ENCODE measurements at regions not wholly inside any gene's neighbourhood (a gene's known extent, or its start where the extent isn't known, plus 50 kb on each side); places are given as distances from the start of the nearest gene placed in this dataset.

DNA sequence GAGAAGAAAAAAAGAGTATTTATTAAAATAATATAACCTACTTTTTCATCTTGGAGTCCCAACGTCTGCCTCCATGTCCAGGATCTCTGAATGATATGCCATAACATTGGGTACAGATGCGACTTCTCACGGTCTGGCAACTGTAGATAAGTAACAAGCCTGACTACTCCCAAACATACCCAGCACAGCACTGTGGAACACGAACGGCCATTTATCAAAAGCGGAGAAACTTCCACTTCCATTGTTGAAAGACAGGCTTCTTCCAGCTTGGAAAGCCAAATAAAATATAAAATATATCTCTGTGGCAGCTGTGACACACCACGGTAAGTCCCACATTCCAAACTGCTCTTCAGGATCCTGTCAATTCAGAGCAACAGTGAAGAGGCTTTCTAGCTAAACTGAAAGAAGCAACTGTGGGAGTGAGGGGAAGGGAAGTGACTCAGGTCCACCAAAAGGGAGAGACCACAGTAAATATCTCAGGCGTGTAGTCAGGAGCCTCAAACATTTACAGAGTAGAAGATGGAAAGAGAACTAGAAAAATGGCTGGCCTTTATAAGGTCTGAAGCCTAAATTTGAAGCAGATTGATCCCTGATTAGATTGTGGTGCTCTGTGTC lies 331.7 kb downstream of the LIG4 start:
- Histone ChIP-seq H3K36me3 (ENCODE audit: control insufficient read depth in 2 of 2, insufficient read depth in 2 of 2, low read length in 2 of 2) (no peaks in the 10 kb centered on the region), H3K9ac (ENCODE audit: low read length in 2 of 2) (no peak overlapping the region), H3K27me3 (ENCODE audit: control insufficient read depth in 1 of 2, insufficient read depth in 2 of 2, low read length in 2 of 2) (no peaks in the 10 kb centered on the region), H3K4me1 (ENCODE audit: control insufficient read depth, insufficient read depth, low read length) (no peaks in the 10 kb centered on the region), H3K4me3 (ENCODE audit: low read length in 2 of 2) (no peak overlapping the region), H3K27ac (ENCODE audit: low read length) (no peak overlapping the region), H3K9me3 (ENCODE audit: control insufficient read depth in 2 of 2, low read length in 2 of 2) (no peaks in the 10 kb centered on the region)

DNA sequence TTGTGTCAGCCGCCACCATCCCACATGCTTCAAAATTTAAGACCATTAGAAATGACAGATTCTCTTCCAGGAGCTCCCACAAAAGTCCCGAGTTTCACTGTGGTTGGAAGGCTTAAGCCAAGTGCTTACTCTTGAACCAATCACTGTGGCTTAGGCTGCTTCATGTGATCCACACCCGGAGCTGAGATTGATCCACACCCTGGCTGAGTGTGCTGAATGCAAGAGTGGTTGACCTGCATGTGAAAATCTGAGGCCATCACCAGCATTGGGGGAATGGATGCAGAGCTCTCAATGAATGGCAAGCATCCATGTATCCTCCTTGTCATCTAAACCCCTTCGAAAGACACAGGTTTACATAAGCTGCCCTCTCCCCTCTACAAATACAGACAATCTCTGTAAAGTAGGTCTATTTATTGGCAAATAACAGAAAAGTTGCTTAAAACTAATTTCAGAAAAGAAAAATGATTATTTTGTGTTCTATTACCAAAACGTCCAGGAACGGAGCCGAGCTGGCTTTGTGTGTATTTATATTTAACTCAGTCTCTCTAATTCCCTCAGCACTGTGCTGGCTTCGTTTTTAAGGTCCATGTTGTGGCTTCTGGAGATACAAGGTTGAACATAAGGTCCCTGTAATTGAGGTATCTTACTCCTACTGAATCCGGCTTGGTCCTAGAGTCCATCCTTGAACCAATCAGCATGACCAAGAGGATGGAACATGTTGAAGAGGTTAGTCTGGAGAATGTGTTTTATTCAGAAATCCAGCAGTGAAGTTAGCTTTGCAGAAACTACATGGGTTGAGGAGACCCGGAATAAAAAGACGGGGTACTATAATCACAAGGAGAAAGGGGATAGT lies 332.4 kb downstream of the LIG4 start:
- Histone ChIP-seq H3K4me1 (ENCODE audit: control insufficient read depth, insufficient read depth, low read length) (no peaks in the 10 kb centered on the region), H3K4me3 (ENCODE audit: low read length in 2 of 2) (no peak overlapping the region), H3K27me3 (ENCODE audit: control insufficient read depth in 1 of 2, insufficient read depth in 2 of 2, low read length in 2 of 2) (no peaks in the 10 kb centered on the region), H3K36me3 (ENCODE audit: control insufficient read depth in 2 of 2, insufficient read depth in 2 of 2, low read length in 2 of 2) (no peaks in the 10 kb centered on the region), H3K9me3 (ENCODE audit: control insufficient read depth in 2 of 2, low read length in 2 of 2) (no peaks in the 10 kb centered on the region), H3K27ac (ENCODE audit: low read length) (no peak overlapping the region), H3K9ac (ENCODE audit: low read length in 2 of 2) (no peak overlapping the region)

DNA sequence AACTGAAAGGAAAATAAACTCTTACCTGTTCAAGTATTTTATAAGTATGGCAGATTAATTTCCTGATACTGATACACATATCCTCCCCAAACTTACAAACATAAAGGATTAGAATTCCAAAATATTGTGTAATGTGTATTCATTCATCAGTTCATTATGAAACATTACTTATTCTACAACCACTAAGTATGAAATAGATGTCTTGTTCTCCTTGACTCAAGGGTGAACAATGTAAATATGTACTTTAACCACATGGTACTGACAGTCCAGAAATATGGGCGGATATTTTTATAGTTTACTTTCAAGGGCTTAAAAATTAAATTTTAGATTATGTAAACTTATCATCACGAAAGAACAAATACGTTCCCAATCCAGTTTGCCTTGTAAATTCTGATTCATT lies 334.0 kb downstream of the LIG4 start:
- Histone ChIP-seq H3K9ac (ENCODE audit: low read length in 2 of 2) (no peak overlapping the region), H3K4me3 (ENCODE audit: low read length in 2 of 2) (no peak overlapping the region), H3K4me1 (ENCODE audit: control insufficient read depth, insufficient read depth, low read length) (no peaks in the 10 kb centered on the region), H3K36me3 (ENCODE audit: control insufficient read depth in 2 of 2, insufficient read depth in 2 of 2, low read length in 2 of 2) (no peaks in the 10 kb centered on the region), H3K9me3 (ENCODE audit: control insufficient read depth in 2 of 2, low read length in 2 of 2) (no peaks in the 10 kb centered on the region), H3K27me3 (ENCODE audit: control insufficient read depth in 1 of 2, insufficient read depth in 2 of 2, low read length in 2 of 2) (no peaks in the 10 kb centered on the region), H3K27ac (ENCODE audit: low read length) (no peak overlapping the region)

GRCh38 chr13:107874456-107874855 lies 340.9 kb downstream of the LIG4 start:
- H3K27me3 ChIP-seq (ENCODE audit: control insufficient read depth in 1 of 2, insufficient read depth in 2 of 2, low read length in 2 of 2) = peaks cover 0 to 6% of the 10 kb centered on the region in 2 donors
- H3K9me3 ChIP-seq (ENCODE audit: control insufficient read depth in 2 of 2, low read length in 2 of 2) = no peaks in the 10 kb centered on the region
- H3K9ac ChIP-seq (ENCODE audit: low read length in 2 of 2) = no peak overlapping the region
- no peak overlapping the region for H3K27ac ChIP-seq (ENCODE audit: low read length)
- no peaks in the 10 kb centered on the region for H3K4me1 ChIP-seq (ENCODE audit: control insufficient read depth, insufficient read depth, low read length)
- no peaks in the 10 kb centered on the region for H3K36me3 ChIP-seq (ENCODE audit: control insufficient read depth in 2 of 2, insufficient read depth in 2 of 2, low read length in 2 of 2)
- H3K4me3 ChIP-seq (ENCODE audit: low read length in 2 of 2) = no peak overlapping the region

DNA sequence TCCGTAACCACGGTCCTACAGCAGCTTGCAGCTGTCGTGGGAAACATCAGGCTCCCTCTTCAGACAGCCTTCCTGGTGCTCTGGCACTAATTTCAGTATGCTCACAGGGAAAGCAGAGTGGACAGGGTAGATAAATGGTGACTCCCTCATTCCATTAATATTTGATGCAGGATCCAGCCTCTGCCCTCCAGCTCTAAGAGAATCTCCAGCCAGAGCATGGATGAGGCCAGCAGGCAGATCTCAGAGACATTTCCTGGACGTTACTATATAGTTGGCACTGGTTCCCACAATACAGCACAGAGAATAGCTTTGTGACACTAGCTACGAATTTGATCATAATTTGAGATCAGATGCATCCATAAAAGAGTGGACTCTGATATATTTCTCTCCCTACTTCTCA lies 341.4 kb downstream of the LIG4 start:
- no peaks in the 10 kb centered on the region for H3K9me3 ChIP-seq (ENCODE audit: control insufficient read depth in 2 of 2, low read length in 2 of 2)
- no peak overlapping the region for H3K4me3 ChIP-seq (ENCODE audit: low read length in 2 of 2)
- no peaks in the 10 kb centered on the region for H3K36me3 ChIP-seq (ENCODE audit: control insufficient read depth in 2 of 2, insufficient read depth in 2 of 2, low read length in 2 of 2)
- peaks cover 0 to 9% of the 10 kb centered on the region in 2 donors for H3K27me3 ChIP-seq (ENCODE audit: control insufficient read depth in 1 of 2, insufficient read depth in 2 of 2, low read length in 2 of 2)
- H3K9ac ChIP-seq (ENCODE audit: low read length in 2 of 2) = no peak overlapping the region
- no peaks in the 10 kb centered on the region for H3K4me1 ChIP-seq (ENCODE audit: control insufficient read depth, insufficient read depth, low read length)
- no peak overlapping the region for H3K27ac ChIP-seq (ENCODE audit: low read length)

- Histone ChIP-seq H3K4me3 (ENCODE audit: low read length in 2 of 2) (no peak overlapping the region), H3K27me3 (ENCODE audit: control insufficient read depth in 1 of 2, insufficient read depth in 2 of 2, low read length in 2 of 2) (peaks cover 10 to 38% of the 10 kb centered on the region in 2 donors), H3K9ac (ENCODE audit: low read length in 2 of 2) (no peak overlapping the region), H3K4me1 (ENCODE audit: control insufficient read depth, insufficient read depth, low read length) (peaks cover 12% of the 10 kb centered on the region), H3K9me3 (ENCODE audit: control insufficient read depth in 2 of 2, low read length in 2 of 2) (no peaks in the 10 kb centered on the region), H3K27ac (ENCODE audit: low read length) (no peak overlapping the region), H3K36me3 (ENCODE audit: control insufficient read depth in 2 of 2, insufficient read depth in 2 of 2, low read length in 2 of 2) (no peaks in the 10 kb centered on the region)
Observed at GRCh38 chr13:107870400-107870799, 344.9 kb downstream of the LIG4 start.

GRCh38 chr13:107867701-107868661 lies 347.4 kb downstream of the LIG4 start:
- Histone ChIP-seq H3K36me3 (ENCODE audit: control insufficient read depth in 2 of 2, insufficient read depth in 2 of 2, low read length in 2 of 2) (no peaks in the 10 kb centered on the region), H3K27ac (ENCODE audit: low read length) (no peak overlapping the region), H3K27me3 (ENCODE audit: control insufficient read depth in 1 of 2, insufficient read depth in 2 of 2, low read length in 2 of 2) (peaks cover 13 to 43% of the 10 kb centered on the region in 2 donors), H3K4me3 (ENCODE audit: low read length in 2 of 2) (peak overlapping the region; percentile 56 to 62), H3K4me1 (ENCODE audit: control insufficient read depth, insufficient read depth, low read length) (peaks cover 12% of the 10 kb centered on the region), H3K9ac (ENCODE audit: low read length in 2 of 2) (no peak overlapping the region), H3K9me3 (ENCODE audit: control insufficient read depth in 2 of 2, low read length in 2 of 2) (no peaks in the 10 kb centered on the region)

GRCh38 chr13:107866941-107867623 lies 348.3 kb downstream of the LIG4 start:
- Histone ChIP-seq H3K36me3 (ENCODE audit: control insufficient read depth in 2 of 2, insufficient read depth in 2 of 2, low read length in 2 of 2) (no peaks in the 10 kb centered on the region), H3K9me3 (ENCODE audit: control insufficient read depth in 2 of 2, low read length in 2 of 2) (no peaks in the 10 kb centered on the region), H3K4me3 (ENCODE audit: low read length in 2 of 2) (peak overlapping the region; percentile 50 to 59), H3K4me1 (ENCODE audit: control insufficient read depth, insufficient read depth, low read length) (peaks cover 12% of the 10 kb centered on the region), H3K27me3 (ENCODE audit: control insufficient read depth in 1 of 2, insufficient read depth in 2 of 2, low read length in 2 of 2) (peaks cover 13 to 43% of the 10 kb centered on the region in 2 donors), H3K27ac (ENCODE audit: low read length) (no peak overlapping the region), H3K9ac (ENCODE audit: low read length in 2 of 2) (no peak overlapping the region)

DNA sequence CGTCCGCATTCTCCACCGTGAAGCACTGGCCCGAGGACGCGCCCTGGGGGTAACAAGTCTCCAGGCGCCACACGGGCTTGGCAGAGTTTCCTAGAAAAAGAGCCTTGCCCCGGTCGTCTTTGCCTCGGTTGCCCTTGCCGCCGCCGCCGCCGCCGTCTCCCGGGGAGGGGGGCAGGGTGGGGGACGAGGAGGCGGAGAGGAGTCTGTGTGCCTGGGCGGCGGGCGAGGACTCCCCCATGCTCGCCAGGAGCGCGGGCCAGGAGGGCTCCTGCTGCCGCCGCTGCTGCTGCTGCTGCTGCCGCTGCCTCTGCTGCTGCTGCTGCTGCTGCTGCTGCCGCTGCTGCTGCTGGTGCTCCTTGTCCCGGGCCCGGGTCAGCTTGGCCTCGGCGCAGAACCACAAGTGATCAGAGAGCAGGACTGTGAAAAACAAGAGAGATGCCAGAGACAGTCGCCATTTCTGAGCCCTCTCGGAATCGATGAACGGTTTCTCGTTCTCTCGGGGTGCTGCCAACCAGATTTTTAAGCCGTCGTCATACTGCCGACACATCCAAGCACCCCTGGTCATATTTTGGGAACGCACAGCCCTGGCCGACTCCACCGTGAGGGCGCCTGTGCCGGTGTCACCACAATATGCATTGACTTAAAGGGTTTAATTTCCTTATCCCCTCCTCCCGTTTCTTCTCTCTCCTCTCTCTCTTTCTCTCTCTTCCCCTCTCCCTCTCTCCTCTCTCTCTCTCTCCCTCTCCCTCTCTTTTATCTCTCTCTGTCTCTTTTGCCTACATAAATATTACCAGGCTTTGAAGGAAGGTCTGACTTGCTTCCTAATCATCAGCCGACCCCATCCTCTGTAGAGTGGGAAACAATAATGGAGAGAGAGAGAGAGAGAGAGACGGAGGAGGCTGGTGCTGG lies 349.1 kb downstream of the LIG4 start:
- Histone ChIP-seq H3K27ac (ENCODE audit: low read length) (no peak overlapping the region), H3K9me3 (ENCODE audit: control insufficient read depth in 2 of 2, low read length in 2 of 2) (no peaks in the 10 kb centered on the region), H3K36me3 (ENCODE audit: control insufficient read depth in 2 of 2, insufficient read depth in 2 of 2, low read length in 2 of 2) (no peaks in the 10 kb centered on the region), H3K9ac (ENCODE audit: low read length in 2 of 2) (no peak overlapping the region), H3K4me1 (ENCODE audit: control insufficient read depth, insufficient read depth, low read length) (peaks cover 12% of the 10 kb centered on the region), H3K4me3 (ENCODE audit: low read length in 2 of 2) (peak overlapping the region; percentile 50 to 59), H3K27me3 (ENCODE audit: control insufficient read depth in 1 of 2, insufficient read depth in 2 of 2, low read length in 2 of 2) (peaks cover 13 to 40% of the 10 kb centered on the region in 2 donors)
